Activated B cell treated with CpG ODN at 0.5 μM for 24 hours (primary cell): ENCODE measurements at regions not wholly inside any gene's neighbourhood (a gene's known extent, or its start where the extent isn't known, plus 50 kb on each side); places are given as distances from the start of the nearest gene placed in this dataset.

ENCODE experiments used
- ATAC-seq: fragments of 200-7000 bp; cut with Tn5 transposase; one replicate; pipeline ENCODE4 v1.10.0; 2021; ENCODE audit warnings: low read depth, mild to moderate bottlenecking, moderate library complexity
- CTCF ChIA-PET: fragments of 350-600 bp; sonication (Branson Sonifier 250); formaldehyde crosslinking; loops from one replicate; lab custom pipeline; 2021; ENCODE audit warnings: antibody characterized with exemption; lab: Charles Lee
- POLR2A ChIA-PET: fragments of 350-600 bp; sonication (Branson Sonifier 250); formaldehyde crosslinking; loops from one replicate; lab custom pipeline; 2021; ENCODE audit warnings: antibody characterized with exemption; lab: Charles Lee
- DNase-seq: peaks from one replicate; pipeline ENCODE4 v3.0.0; 2022
- H3K27ac Mint-ChIP-seq: one replicate; pipeline ENCODE4 v1.8.0; 2020; ENCODE audit warnings: mixed read lengths
- H3K27me3 Mint-ChIP-seq: one replicate; pipeline ENCODE4 v1.8.0; 2021; ENCODE audit warnings: mixed read lengths
- H3K36me3 Mint-ChIP-seq: one replicate; pipeline ENCODE4 v1.8.0; 2021; ENCODE audit warnings: low read depth, mixed read lengths
- H3K4me1 Mint-ChIP-seq: one replicate; pipeline ENCODE4 v1.8.0; 2021; ENCODE audit warnings: mixed read lengths
- H3K4me3 Mint-ChIP-seq: one replicate; pipeline ENCODE4 v1.8.0; 2020; ENCODE audit warnings: mild to moderate bottlenecking, mixed read lengths
- H3K9me3 Mint-ChIP-seq: one replicate; pipeline ENCODE4 v1.8.0; 2020; ENCODE audit warnings: mixed read lengths
- intact Hi-C: fragments of 100-400 bp; cut with micrococcal nuclease; formaldehyde crosslinking; loops from one replicate; pipeline ENCODE4 v1.15.1; 2024
- TF ChIP-seq, protein P1 (sequence below): fragments of 200-600 bp; IDR thresholded peaks from one replicate; pipeline ENCODE4 v1.8.0; 2022; ENCODE audit warnings: antibody characterized with exemption, mild to moderate bottlenecking

DNA sequence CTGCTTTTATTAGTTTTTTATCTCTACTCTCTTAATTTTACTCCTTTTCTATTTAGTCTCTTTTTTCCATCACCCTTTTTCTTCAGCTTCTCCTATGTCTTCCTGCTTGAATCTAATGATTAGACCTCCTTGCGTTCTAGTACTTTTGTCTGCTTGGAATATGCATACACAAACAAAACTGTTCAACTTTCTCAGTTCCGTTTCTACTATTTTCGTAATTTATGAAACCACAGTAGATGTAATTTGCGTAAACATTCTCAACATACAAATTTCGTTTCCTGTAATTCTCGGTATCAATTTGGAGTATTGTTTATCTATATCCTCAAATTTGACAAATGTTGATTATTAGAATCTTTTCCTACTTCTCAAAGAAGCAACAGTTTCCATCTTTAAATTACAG lies 772.5 kb downstream of the USP25 start:
- POLR2A ChIA-PET: no interaction called here
- ATAC-seq (no peak), DNase-seq (no peak)
- H3K9me3 Mint-ChIP-seq: no peaks in the 10 kb centered on the region
- intact Hi-C loops: no loop called here
- H3K4me3 Mint-ChIP-seq: no peak overlapping the region
- H3K27me3 Mint-ChIP-seq: no peaks in the 10 kb centered on the region
- no peak overlapping the region for H3K27ac Mint-ChIP-seq
- no peaks in the 10 kb centered on the region for H3K36me3 Mint-ChIP-seq
- CTCF ChIA-PET: no interaction called here
- no peaks in the 10 kb centered on the region for H3K4me1 Mint-ChIP-seq
- TF ChIP-seq, protein P1, sequence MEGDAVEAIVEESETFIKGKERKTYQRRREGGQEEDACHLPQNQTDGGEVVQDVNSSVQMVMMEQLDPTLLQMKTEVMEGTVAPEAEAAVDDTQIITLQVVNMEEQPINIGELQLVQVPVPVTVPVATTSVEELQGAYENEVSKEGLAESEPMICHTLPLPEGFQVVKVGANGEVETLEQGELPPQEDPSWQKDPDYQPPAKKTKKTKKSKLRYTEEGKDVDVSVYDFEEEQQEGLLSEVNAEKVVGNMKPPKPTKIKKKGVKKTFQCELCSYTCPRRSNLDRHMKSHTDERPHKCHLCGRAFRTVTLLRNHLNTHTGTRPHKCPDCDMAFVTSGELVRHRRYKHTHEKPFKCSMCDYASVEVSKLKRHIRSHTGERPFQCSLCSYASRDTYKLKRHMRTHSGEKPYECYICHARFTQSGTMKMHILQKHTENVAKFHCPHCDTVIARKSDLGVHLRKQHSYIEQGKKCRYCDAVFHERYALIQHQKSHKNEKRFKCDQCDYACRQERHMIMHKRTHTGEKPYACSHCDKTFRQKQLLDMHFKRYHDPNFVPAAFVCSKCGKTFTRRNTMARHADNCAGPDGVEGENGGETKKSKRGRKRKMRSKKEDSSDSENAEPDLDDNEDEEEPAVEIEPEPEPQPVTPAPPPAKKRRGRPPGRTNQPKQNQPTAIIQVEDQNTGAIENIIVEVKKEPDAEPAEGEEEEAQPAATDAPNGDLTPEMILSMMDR: no peak

DNA sequence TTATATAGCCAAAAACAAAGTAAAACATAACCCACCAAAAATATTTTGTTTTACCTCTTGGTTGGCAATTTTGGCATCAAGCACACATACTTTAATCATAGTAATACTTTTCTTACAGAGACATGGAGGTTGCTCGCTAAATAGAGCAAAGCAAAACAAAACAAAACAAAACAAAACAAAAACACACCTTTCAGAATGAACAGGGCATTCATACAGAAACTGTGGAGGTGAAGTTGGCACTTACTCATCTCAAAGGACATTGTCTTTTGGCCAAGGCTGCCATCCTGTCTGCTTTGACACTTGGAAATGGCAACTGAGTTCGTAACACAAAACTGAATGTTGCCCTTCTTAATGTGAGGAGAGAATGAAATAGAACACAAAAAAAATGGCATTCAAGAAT lies 773.1 kb downstream of the USP25 start:
- no peaks in the 10 kb centered on the region for H3K9me3 Mint-ChIP-seq
- no peak for DNase-seq
- ATAC-seq: no peak
- intact Hi-C loops: no loop called here
- H3K27me3 Mint-ChIP-seq: no peaks in the 10 kb centered on the region
- no peaks in the 10 kb centered on the region for H3K36me3 Mint-ChIP-seq
- ChIA-PET POLR2A (no interaction called here), CTCF (no interaction called here)
- no peak overlapping the region for H3K27ac Mint-ChIP-seq
- H3K4me1 Mint-ChIP-seq: no peaks in the 10 kb centered on the region
- TF ChIP-seq, protein P1: no peak
- no peak overlapping the region for H3K4me3 Mint-ChIP-seq

DNA sequence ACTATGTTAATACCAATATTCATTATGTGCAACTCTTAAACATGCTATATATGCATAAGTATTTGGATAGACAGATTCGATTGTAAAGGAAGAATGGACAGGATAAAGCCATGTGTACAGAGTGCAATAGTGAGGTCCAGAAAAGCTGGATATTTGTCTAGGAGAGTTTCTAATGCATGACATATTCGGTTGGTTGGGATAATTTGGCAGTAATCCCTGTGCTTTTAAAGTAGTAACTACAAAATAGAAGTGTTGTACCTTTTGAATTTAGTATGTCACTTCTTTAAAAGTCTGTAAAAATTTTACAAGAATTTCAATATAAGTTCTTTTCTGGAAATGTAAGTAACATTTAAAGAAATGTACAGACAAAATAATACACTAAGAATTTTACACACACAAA lies 774.5 kb downstream of the USP25 start:
- DNase-seq: no peak
- ChIA-PET POLR2A (no interaction called here), CTCF (no interaction called here)
- intact Hi-C loops: no loop called here
- no peaks in the 10 kb centered on the region for H3K27me3 Mint-ChIP-seq
- H3K9me3 Mint-ChIP-seq: peaks cover 2% of the 10 kb centered on the region
- TF ChIP-seq, protein P1: no peak
- no peak for ATAC-seq
- no peaks in the 10 kb centered on the region for H3K4me1 Mint-ChIP-seq
- H3K27ac Mint-ChIP-seq: no peak overlapping the region
- no peak overlapping the region for H3K4me3 Mint-ChIP-seq
- no peaks in the 10 kb centered on the region for H3K36me3 Mint-ChIP-seq

DNA sequence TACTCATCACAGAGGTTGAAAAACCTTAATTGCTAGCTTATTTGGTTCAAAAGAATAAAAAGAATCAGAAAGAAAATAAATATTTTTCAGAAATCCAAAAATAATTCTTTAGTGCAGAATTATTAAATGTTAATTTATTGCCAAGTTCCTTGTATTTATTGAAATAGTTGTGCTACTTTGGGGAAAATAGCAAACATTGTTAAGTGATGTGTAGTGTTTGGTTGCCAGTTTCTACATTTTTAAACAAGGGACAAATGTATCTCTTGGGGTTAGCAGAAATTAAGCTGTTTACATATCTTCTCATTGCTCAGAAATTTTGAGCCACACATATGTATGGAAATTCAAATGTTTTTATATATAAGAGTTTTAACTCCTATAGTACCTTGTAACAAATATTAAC lies 775.0 kb downstream of the USP25 start:
- H3K9me3 Mint-ChIP-seq: peaks cover 2% of the 10 kb centered on the region
- no peaks in the 10 kb centered on the region for H3K36me3 Mint-ChIP-seq
- no peak overlapping the region for H3K27ac Mint-ChIP-seq
- ATAC-seq (no peak), DNase-seq (no peak)
- no peak overlapping the region for H3K4me3 Mint-ChIP-seq
- TF ChIP-seq, protein P1: no peak
- POLR2A ChIA-PET: no interaction called here
- CTCF ChIA-PET: no interaction called here
- intact Hi-C loops: no loop called here
- no peaks in the 10 kb centered on the region for H3K27me3 Mint-ChIP-seq
- no peaks in the 10 kb centered on the region for H3K4me1 Mint-ChIP-seq

DNA sequence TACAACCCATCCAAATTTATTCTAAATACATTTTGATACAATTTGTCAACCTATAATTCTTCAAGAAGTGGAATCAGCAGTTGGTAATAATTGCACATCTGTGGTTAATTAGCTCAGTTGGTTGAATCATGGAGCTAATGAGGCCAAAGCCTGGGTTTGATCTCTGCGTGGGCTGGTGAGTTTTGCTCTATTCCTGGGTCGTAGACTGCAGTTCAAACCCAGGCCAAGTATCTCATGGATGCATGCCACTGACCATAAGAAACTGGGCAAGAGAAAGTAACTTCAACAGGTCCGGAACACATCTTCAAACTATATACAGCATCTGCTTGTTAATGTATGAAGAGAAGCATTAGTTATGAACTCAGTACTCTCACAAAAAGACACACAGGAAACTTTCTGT lies 779.7 kb downstream of the USP25 start:
- Mint-ChIP-seq H3K4me3 (no peak overlapping the region), H3K27ac (no peak overlapping the region), H3K27me3 (no peaks in the 10 kb centered on the region), H3K36me3 (no peaks in the 10 kb centered on the region), H3K9me3 (peaks cover 4% of the 10 kb centered on the region), H3K4me1 (no peaks in the 10 kb centered on the region)
- CTCF ChIA-PET: no interaction called here
- intact Hi-C loops: no loop called here
- ATAC-seq (no peak), DNase-seq (no peak)
- POLR2A ChIA-PET: no interaction called here
- TF ChIP-seq, protein P1: no peak
